Activated T-cell treated with anti-CD3 and anti-CD28 coated beads for 24 hours (primary cell): ENCODE measurements at regions not wholly inside any gene's neighbourhood (a gene's known extent, or its start where the extent isn't known, plus 50 kb on each side); places are given as distances from the start of the nearest gene placed in this dataset.
"Not testable (repeated sequence)": the region's sequence is repeated elsewhere in the genome, so short reads cannot be mapped to it uniquely, and the experiment has no call there.

Experiments
- DNase-seq: peaks from one replicate; pipeline ENCODE4 v3.0.0-alpha.2; 2020; ENCODE audit warnings: low read depth

GRCh38 chr3:16055606-16056211 is 118.8 kb upstream of the GALNT15 start:
- no peak for DNase-seq

DNA sequence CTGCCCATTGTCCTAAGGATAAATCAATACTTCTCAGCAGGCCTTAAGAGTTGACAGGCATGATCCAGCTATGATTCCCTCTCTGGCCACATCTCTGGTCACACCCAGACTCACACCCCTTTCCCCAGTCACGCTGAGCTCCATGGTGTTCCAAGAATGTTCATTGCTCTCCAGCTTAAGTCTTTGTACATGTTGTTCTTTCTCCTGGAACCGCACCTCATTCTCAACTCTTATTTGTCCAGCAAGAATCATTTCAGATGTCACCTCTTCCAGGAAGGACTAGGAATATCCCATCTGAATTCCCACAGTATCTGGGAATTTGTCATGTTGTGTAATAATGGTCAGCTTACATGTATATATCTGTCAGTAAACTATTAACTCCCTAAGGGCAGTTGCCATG is 118.3 kb upstream of the GALNT15 start:
- no peak for DNase-seq

GRCh38 chr3:16058521-16058920 is 116.0 kb upstream of the GALNT15 start:
- no peak for DNase-seq

- no peak for DNase-seq
Observed at GRCh38 chr3:16059081-16059537, 115.4 kb upstream of the GALNT15 start.

- DNase-seq = no peak
Observed at GRCh38 chr3:16059711-16060357, 114.6 kb upstream of the GALNT15 start.

GRCh38 chr3:16060358-16060852 is 114.1 kb upstream of the GALNT15 start:
- DNase-seq = no peak

DNA sequence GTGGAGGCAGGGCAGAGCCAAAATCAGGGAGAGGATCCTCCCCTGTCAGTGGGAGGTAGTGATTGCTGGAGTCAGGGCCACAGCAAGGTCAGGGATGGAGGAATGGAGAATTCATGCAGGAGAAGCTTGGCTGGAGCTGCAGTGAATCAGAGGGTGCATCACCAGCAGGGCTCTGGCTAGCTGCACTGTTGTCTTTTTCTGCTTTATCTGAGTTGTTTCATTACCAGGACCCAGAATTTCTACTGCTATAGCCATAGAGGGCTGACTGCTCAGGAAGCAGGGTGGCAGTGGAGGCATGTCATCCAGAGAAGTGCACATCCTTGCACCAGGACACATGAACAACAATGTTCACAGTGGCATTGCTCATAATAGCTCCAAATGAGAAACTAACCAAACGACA is 113.5 kb upstream of the GALNT15 start:
- no peak for DNase-seq

DNA sequence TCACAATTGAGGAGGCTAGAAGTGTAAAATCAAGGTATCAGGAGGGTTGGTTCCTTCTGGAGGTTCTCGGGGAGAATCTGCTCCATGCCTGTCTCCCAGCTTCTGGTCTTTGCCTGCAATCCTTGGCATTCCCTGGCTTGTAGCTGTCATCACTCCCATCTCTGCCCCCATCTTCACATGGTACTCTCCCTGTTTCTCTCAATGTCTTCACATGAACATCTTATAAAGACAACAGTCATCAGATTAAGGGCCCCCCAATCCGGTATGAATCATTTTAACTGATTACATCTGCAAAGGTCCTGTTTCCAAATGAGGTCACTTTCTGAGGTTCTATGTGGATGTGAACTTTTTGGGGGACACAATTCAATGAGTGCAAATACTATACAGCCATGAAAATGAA is 113.0 kb upstream of the GALNT15 start:
- no peak for DNase-seq

GRCh38 chr3:16063603-16064002 is 110.9 kb upstream of the GALNT15 start:
- DNase-seq = no peak

DNA sequence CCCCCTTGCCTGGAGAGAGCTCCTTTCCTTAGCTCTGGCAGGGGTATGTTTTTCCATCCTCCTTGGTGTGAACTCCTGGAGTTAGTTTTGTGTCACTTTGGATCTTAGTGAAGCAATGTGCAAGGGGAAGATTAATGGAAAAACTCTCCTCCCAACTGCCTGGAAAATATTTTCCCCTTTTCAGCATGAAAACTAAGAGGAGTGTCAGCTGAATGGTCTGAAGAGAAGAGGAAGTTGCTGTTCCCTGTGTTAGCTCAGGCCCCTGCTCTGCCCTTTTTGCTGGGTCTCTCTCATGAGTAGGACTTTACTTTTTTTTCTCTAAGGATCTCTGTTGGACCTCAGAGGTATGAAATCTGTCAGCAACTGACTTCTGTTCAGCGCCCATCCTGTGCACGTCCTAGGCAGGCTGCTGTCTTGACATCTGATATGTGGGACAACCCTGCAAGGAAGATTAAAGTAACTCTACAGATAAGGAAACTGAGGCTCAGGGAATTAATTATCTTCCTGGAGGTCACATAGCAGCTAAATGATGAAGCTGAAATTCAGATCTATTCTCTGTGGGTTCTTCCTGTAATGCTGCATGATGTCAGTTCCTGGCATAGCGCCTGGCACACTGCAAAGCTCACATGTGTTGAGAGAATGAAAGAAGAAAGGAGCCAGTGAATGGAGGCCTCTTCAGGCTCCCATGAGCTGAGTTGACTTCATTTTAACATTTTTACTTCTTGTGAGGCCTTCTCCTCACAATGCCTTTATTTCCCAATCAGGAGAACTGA is 109.7 kb upstream of the GALNT15 start:
- no peak for DNase-seq

DNA sequence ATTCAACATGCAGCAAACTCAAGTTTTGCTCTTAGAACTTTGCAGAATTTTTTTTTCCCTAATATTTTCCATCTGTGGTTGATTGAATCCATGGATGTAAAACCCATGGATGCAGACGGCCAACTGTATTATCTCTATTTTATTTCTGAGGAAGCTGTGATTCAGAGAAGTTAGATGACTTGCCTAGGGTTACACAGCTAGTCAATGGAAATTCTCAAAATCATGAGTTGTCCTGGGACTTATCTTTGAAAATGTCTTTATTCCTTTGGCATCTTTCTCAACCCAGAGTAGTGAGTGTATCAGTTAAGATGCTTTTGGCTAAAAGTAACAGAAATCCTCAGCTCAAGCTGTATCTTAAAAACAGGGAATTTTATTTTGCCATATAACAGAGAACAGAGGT is 107.9 kb upstream of the GALNT15 start:
- DNase-seq = no peak

GRCh38 chr3:16066975-16067374 is 107.5 kb upstream of the GALNT15 start:
- DNase-seq = no peak

- DNase-seq = no peak
Observed at GRCh38 chr3:16067837-16068471, 106.5 kb upstream of the GALNT15 start.

- DNase-seq = no peak
Observed at GRCh38 chr3:16069149-16069922, 105.1 kb upstream of the GALNT15 start.

- DNase-seq = no peak
Observed at GRCh38 chr3:16070707-16071106, 103.8 kb upstream of the GALNT15 start.

GRCh38 chr3:16071206-16071605 is 103.3 kb upstream of the GALNT15 start:
- DNase-seq = no peak

GRCh38 chr3:16072420-16073110 is 101.9 kb upstream of the GALNT15 start:
- no peak for DNase-seq

- no peak for DNase-seq
Observed at GRCh38 chr3:16073203-16073602, 101.3 kb upstream of the GALNT15 start.

GRCh38 chr3:16073990-16074671 is 100.3 kb upstream of the GALNT15 start:
- DNase-seq = not testable (repeated sequence)

GRCh38 chr3:16075647-16076046 is 98.8 kb upstream of the GALNT15 start:
- no peak for DNase-seq

- no peak for DNase-seq
Observed at GRCh38 chr3:16076564-16076963, 97.9 kb upstream of the GALNT15 start.
